ENCODE measurements at regions not wholly inside any gene's neighbourhood (a gene's known extent, or its start where the extent isn't known, plus 50 kb on each side); places are given as distances from the start of the nearest gene placed in this dataset.

DNA sequence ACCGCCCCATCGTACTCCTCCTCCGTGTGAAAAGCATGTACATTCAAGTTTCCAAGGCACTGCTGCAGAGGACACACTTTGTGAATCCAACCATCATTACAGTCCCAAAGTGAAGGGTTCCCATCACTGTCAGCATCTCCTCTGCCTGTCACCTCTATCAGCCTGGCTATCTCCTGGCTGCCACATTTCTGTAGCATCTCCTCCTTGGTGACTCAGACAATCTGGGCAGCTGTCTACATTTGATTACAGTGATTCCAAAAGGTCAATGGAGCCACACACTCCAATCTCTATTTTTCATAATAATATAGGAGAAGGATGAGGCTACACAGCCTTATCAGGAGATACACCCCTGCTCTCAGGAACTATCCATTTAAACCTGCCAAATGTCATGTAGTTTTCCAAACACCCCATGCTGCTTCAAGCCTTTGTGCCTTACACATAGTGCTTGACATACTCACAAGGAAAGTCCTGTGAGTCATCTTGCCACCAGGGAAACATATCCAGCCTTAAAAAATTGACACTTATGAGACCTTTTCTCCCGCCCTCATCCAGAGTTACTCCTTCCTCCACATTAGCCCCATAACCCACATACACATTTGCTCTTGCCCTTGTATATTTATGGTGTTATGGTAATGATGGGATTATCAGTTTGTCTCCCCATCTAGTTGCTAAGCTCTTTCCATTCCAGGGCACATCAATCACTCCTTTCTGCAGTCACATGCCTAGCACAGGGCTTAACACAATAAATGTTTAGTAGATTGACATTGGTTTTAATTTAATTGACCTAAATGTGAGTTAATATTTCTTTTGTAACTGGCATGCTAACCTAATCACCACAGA, 250.1 kb upstream of the CDH5 start:
- TF ChIP-seq, protein P1, sequence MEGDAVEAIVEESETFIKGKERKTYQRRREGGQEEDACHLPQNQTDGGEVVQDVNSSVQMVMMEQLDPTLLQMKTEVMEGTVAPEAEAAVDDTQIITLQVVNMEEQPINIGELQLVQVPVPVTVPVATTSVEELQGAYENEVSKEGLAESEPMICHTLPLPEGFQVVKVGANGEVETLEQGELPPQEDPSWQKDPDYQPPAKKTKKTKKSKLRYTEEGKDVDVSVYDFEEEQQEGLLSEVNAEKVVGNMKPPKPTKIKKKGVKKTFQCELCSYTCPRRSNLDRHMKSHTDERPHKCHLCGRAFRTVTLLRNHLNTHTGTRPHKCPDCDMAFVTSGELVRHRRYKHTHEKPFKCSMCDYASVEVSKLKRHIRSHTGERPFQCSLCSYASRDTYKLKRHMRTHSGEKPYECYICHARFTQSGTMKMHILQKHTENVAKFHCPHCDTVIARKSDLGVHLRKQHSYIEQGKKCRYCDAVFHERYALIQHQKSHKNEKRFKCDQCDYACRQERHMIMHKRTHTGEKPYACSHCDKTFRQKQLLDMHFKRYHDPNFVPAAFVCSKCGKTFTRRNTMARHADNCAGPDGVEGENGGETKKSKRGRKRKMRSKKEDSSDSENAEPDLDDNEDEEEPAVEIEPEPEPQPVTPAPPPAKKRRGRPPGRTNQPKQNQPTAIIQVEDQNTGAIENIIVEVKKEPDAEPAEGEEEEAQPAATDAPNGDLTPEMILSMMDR (IDR thresholded peaks at IDR 0.05; ENCODE audit: borderline replicate concordance, insufficient read depth, low read depth, low read length), result no peak
- no peak overlapping the region for H3K4me3 ChIP-seq (ENCODE audit: low read depth, low read length)

DNA sequence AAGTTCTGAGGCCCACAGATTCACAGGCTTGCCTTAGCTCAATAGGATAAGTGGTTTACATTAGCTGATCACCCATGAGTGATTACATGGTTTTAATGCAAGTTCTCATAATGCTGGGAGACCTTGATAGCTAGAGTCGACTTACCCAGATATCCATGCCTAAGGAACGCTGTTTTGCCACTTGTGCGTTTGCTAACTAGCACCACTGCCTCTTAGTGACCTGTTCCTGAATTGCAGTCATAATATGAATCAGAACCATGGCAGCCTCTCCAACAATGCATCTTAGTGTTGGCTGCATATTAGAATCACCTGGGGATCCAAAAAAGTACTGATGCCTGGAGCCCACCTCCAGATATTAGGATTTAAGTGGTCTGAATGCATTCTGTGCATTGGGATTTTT, 251.1 kb upstream of the CDH5 start:
- H3K4me3 ChIP-seq (ENCODE audit: low read depth, low read length), result no peak overlapping the region
- TF ChIP-seq, protein P1 (IDR thresholded peaks at IDR 0.05; ENCODE audit: borderline replicate concordance, insufficient read depth, low read depth, low read length), result no peak

DNA sequence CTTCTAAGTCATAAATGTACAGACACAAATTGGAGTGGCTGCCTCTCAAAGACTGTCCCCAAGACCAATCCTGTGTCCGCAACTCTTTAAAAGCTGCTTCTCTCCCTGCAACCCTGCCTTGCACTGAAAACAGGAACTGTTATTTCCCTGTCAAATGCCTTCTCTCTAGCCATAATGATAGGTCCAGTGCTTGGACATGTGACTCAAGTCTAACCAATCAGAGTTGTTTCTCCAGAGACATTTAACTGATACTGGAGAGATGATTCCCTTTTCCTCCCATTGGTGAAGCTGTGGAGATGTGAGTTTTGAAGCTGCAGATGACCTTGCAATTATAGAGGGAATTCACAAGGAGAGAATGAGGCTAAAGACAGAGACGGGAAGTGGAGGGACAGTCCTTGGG, 253.3 kb upstream of the CDH5 start:
- TF ChIP-seq, protein P1 (IDR thresholded peaks at IDR 0.05; ENCODE audit: borderline replicate concordance, insufficient read depth, low read depth, low read length), result no peak
- H3K4me3 ChIP-seq (ENCODE audit: low read depth, low read length), result no peak overlapping the region

DNA sequence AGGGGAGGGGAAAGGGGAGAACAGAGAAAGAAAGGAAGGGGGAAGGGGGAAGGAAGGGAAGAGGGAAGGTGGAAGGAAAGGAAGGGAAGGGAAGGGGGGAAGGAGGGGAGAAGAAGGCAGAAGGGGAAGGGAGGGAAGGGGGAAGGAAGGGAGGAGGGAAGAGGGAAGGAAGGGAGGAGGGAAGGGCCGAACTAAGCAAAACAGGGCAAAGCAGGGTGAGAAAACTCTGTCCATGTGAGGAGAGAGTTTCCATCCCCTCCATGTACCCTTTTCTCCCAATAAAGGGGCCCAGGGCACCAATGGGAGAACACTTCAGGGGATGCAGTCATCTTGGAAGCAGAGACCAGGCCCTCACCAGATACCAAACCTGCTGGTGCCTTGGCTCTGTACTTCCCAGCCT, 256.8 kb upstream of the CDH5 start:
- TF ChIP-seq, protein P1 (IDR thresholded peaks at IDR 0.05; ENCODE audit: borderline replicate concordance, insufficient read depth, low read depth, low read length), result no peak
- H3K4me3 ChIP-seq (ENCODE audit: low read depth, low read length), result no peak overlapping the region

DNA sequence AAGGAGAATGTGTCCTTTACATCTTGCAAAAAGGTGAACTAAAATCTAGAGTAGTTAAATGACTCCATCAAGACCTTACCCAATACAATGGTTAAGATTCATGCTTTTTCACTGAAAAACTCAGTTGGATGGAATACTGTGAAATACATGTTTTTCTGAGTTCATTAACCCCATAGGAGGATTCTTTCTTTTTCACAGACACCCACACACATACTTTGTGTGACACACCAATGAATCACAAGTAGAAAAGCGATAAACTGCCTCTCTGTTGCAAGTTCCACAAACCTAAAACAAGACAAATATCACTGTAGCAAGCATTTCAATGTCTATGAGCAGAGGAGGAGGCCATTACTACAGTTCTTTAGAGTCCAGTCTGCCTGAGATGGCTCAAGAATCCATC, 258.8 kb upstream of the CDH5 start:
- TF ChIP-seq, protein P1 (IDR thresholded peaks at IDR 0.05; ENCODE audit: borderline replicate concordance, insufficient read depth, low read depth, low read length), result no peak
- H3K4me3 ChIP-seq (ENCODE audit: low read depth, low read length), result no peak overlapping the region

DNA sequence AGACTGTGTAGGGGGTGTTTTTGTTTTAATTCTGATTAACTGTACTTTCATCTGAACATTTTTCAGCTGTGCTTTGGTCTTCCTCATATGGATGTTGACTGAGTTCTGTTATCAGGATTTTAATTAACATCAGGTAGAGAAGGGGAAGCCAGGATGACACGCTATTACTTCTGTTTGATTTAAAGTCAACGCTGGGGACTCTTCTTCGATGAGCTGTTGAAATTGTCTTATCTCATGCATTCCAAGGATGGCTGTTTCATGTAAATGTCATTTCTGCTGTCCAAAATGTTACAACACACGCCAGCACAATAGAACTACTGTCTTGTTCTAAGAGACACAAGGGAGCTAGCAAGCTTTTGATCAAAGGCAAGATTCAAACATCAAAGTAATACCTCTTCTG, 263.3 kb upstream of the CDH5 start:
- TF ChIP-seq, protein P1 (IDR thresholded peaks at IDR 0.05; ENCODE audit: borderline replicate concordance, insufficient read depth, low read depth, low read length), result no peak
- H3K4me3 ChIP-seq (ENCODE audit: low read depth, low read length), result no peak overlapping the region

DNA sequence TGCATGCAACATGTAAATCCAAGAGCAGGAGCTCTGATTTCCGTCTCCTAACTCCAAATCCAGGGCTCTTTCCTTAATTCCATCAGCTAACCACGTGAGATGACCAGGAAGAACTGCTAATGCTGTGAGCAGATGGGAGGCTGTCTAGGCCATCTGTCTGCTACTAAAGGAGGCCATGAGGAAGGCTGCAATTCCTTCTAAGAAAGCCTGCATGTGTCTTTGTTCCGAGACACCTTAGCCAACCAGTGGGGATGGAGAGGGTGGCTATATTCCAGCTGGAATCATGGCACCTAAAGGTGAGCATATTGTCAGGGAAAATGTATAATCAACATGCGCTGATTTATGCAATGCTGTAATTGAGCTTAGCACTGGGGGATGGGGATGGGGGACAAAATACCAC, 267.2 kb upstream of the CDH5 start:
- TF ChIP-seq, protein P1 (IDR thresholded peaks at IDR 0.05; ENCODE audit: borderline replicate concordance, insufficient read depth, low read depth, low read length), result no peak
- H3K4me3 ChIP-seq (ENCODE audit: low read depth, low read length), result no peak overlapping the region

Measured in GM12875 (cell line).